HL-60 (cell line): ENCODE measurements at regions not wholly inside any gene's neighbourhood (a gene's known extent, or its start where the extent isn't known, plus 50 kb on each side); places are given as distances from the start of the nearest gene placed in this dataset.
A peak's percentile ranks its signal among the peaks of the same experiment; 100 is the strongest.

Source experiments
- DNase-seq, 2 experiments: peaks; one replicate each; pipeline ENCODE4 v3.0.0-alpha.2; 2010 to 2020; ENCODE audit warnings: low read depth in 1 of 2, low spot score in 1 of 2
- H3K27ac ChIP-seq: fragments of 250-450 bp; sonication (Bioruptor Pico); replicated peaks from 2 replicates; pipeline ENCODE4 v1.5.1; 2020; ENCODE audit warnings: mild to moderate bottlenecking, moderate library complexity
- H3K27me3 ChIP-seq: fragments of 250-450 bp; sonication (Bioruptor Pico); 2 replicates; pipeline ENCODE4 v1.5.1; 2021; ENCODE audit warnings: mild to moderate bottlenecking, moderate library complexity; ENCODE audit not compliant: insufficient read depth, poor library complexity, severe bottlenecking
- H3K4me3 ChIP-seq: replicated peaks from 2 replicates; pipeline ENCODE4 v1.5.1; 2011; ENCODE audit warnings: mild to moderate bottlenecking, control low read depth, low read length; ENCODE audit not compliant: insufficient read depth
- CTCF ChIP-seq: IDR thresholded peaks from one replicate; pipeline ENCODE4 v1.5.1; 2011; ENCODE audit warnings: low read length, control low read depth, inconsistent platforms; ENCODE audit not compliant: insufficient read depth
- GABPA ChIP-seq: IDR thresholded peaks from 2 replicates; pipeline ENCODE4 v1.6.1; 2012; ENCODE audit warnings: low read depth
- POLR2AphosphoS5 ChIP-seq: IDR thresholded peaks from 2 replicates; pipeline ENCODE4 v1.6.1; 2012; ENCODE audit warnings: low read depth
- SPI1 ChIP-seq: IDR thresholded peaks from 2 replicates; pipeline ENCODE4 v1.6.1; 2012; ENCODE audit warnings: low read depth, mild to moderate bottlenecking, borderline replicate concordance
- TF ChIP-seq, protein P1 (sequence below): IDR thresholded peaks from 2 replicates; pipeline ENCODE4 v1.6.1; 2012; ENCODE audit warnings: low read depth; ENCODE audit not compliant: insufficient replicate concordance

DNA sequence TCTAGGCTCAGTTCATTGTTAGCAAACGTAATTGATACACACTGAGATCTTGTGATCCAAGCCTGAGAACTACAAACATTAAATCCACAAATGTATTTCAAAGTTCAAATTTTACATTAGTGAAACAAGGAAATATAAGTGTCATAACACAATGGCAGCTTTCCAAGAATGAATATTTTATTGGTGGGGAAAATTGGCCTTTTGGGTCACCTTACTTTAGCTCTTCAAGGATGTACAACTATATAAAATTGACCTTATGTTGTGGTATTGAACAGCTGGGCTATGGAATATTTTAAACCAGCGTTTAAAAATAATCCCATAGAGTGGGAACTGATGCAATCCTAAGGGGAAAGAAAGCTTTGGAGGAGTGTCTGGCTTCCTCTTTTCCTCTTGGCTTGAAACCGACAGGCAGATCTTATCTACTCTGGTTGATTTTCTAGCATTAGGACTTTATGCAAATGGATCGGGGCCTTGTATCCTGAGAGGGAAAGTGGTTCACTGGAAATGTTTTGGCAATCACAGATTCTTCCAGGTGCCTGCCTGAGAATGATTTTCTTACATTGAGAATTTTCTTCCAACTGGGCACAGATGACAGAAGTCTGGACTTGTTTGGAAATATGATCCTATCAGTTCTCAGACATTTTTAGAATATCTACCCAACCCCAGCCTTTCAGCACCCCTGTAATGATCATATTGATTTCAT lies 184.8 kb upstream of the ECI2 start:
- Histone ChIP-seq H3K27me3 (no peaks in the 10 kb centered on the region), H3K27ac (no peak overlapping the region), H3K4me3 (no peak overlapping the region)
- TF ChIP-seq GABPA = no peak
- peak; percentile 94 for TF ChIP-seq SPI1
- peak in 1 of 2 experiments; percentile 37 for DNase-seq

DNA sequence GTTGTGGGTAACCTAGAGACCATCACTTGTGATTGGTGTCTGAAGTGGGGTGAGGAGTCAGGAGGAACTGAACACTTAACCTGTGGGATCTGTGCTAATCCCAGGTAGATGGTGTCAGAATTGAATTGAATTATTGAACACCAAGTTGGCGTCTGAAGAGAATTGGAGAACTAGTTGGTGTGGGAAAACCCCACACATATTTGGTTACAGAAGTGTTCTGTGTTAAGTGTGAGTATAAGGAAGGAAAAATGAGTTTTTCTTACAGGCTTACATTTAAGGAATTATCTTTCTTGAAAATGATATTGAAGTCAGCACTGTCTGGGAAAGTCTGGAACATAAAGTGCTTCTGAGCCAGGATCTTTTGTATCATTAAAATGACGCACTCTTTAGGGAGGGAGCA lies 182.9 kb upstream of the ECI2 start:
- Histone ChIP-seq H3K4me3 (no peak overlapping the region), H3K27ac (no peak overlapping the region), H3K27me3 (no peaks in the 10 kb centered on the region)
- TF ChIP-seq, protein P1, sequence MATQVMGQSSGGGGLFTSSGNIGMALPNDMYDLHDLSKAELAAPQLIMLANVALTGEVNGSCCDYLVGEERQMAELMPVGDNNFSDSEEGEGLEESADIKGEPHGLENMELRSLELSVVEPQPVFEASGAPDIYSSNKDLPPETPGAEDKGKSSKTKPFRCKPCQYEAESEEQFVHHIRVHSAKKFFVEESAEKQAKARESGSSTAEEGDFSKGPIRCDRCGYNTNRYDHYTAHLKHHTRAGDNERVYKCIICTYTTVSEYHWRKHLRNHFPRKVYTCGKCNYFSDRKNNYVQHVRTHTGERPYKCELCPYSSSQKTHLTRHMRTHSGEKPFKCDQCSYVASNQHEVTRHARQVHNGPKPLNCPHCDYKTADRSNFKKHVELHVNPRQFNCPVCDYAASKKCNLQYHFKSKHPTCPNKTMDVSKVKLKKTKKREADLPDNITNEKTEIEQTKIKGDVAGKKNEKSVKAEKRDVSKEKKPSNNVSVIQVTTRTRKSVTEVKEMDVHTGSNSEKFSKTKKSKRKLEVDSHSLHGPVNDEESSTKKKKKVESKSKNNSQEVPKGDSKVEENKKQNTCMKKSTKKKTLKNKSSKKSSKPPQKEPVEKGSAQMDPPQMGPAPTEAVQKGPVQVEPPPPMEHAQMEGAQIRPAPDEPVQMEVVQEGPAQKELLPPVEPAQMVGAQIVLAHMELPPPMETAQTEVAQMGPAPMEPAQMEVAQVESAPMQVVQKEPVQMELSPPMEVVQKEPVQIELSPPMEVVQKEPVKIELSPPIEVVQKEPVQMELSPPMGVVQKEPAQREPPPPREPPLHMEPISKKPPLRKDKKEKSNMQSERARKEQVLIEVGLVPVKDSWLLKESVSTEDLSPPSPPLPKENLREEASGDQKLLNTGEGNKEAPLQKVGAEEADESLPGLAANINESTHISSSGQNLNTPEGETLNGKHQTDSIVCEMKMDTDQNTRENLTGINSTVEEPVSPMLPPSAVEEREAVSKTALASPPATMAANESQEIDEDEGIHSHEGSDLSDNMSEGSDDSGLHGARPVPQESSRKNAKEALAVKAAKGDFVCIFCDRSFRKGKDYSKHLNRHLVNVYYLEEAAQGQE = no peak
- TF ChIP-seq GABPA (no peak), CTCF (no peak), SPI1 (no peak), POLR2AphosphoS5 (no peak)
- no peak for DNase-seq

DNA sequence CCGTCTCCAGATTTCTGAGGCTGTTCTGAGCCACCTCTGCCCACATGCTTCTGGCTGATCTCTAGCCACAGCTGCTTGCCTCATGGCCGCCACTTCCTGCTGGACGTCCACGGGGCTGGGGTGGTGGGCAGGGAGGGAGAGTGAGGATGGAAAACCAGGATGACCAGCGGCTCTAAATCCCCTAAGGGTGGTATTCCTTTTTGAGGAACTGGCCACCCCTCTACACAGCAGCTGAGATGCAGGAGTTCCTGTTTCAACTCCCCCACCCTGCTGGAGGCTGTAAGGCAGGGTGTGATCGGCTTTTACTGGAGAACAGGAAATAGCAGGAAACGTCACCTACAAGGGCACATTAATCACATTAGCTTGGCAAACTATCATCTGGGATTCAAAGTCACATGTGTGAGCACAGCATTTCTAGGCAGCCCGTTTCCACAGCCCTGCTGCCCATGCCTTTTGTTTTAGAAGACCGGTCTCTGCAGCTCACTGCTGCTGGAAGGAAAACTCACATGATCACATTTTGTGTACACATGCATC lies 181.6 kb upstream of the ECI2 start:
- TF ChIP-seq POLR2AphosphoS5 = 0 out of 2 replicates have a peak, but pooled peaks have one; percentile 39
- TF ChIP-seq CTCF = no peak
- peak; percentile 96 for TF ChIP-seq SPI1
- TF ChIP-seq, protein P1 = no peak
- 0 out of 2 replicates have a peak, but pooled peaks have one; percentile 24 for TF ChIP-seq GABPA
- Histone ChIP-seq H3K4me3 (peak overlapping the region; percentile 17), H3K27me3 (no peaks in the 10 kb centered on the region), H3K27ac (peak overlapping the region; percentile 60)
- peak in 1 of 2 experiments; percentile 73 for DNase-seq

DNA sequence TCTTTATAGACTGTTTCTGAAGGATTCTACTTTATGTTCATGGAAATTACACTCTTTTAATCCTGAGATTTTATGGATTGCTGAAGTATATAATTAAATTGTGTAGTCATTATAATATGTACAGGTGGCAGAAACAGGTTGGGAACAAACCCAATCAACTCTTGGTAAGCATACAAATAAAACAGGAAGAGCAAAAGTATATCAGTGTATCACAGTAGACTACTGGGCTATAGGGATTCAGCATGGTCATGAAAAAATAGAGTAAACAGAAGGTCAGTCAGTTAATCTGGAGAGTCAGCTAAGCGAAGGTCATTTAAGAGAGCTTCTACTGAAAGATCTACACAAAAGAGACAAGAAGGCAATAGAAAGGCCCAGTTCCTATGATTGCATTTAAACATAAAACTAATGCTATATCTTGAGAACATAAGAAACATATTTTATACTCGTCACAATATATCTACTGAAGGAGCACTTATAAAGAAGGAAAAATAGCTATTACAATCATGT lies 178.9 kb upstream of the ECI2 start:
- H3K27me3 ChIP-seq = no peaks in the 10 kb centered on the region
- DNase-seq = no peak
- H3K27ac ChIP-seq = no peak overlapping the region
- H3K4me3 ChIP-seq = no peak overlapping the region
- no peak for TF ChIP-seq CTCF
- TF ChIP-seq GABPA = no peak
- no peak for TF ChIP-seq POLR2AphosphoS5
- TF ChIP-seq, protein P1 = no peak
- TF ChIP-seq SPI1 = no peak
